Brain pericyte (primary cell): ENCODE measurements at regions not wholly inside any gene's neighbourhood (a gene's known extent, or its start where the extent isn't known, plus 50 kb on each side); places are given as distances from the start of the nearest gene placed in this dataset.
"Not testable (repeated sequence)": the region's sequence is repeated elsewhere in the genome, so short reads cannot be mapped to it uniquely, and the experiment has no call there.

ENCODE experiments used
- DNase-seq: peaks from one replicate; pipeline ENCODE4 v3.0.0-alpha.2; 2012; ENCODE audit warnings: low read depth, low spot score

DNA sequence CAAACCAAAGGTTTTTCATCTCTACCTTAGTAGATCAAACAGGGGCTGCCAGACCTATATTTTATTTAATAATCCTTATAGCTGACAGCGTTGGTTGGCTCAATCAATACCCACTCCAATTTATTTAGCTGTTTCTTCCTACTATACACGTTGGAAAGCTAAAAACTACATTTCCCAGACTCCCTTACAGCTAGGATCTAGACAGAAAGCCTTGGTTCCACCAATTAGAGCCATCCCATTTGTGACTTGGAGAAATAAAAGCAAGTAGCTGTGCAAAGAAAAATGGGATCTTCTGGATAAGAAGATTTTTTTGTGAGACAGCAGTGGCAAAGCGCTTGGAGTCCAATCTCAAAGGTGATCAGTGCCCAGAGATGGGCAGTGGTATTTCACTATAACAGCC lies 331.3 kb upstream of the MEIS1 start:
- no peak for DNase-seq

GRCh38 chr2:66101206-66101605 lies 333.7 kb upstream of the MEIS1 start:
- no peak for DNase-seq

GRCh38 chr2:66095820-66096345 lies 339.0 kb upstream of the MEIS1 start:
- DNase-seq, result no peak

GRCh38 chr2:66094689-66095088 lies 340.2 kb upstream of the MEIS1 start:
- DNase-seq, result not testable (repeated sequence)

DNA sequence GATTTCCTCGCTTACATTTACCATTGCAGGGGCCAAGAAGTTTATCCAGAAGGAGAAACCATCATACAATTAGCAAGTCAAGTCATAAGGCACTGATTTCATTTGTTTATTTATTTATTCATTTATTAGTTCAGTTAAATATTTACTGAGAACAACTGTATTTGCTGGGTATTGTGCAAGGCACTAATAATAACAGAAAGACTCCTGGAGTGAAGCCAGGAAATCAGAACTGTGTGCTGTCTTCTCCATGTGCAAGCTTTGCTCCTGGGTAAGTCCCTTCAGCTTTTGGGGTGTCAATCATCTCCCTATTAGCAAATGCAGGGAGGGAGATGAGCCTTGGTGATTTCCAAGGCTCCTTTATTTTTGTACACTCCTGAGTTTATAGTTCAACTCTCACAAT lies 341.6 kb upstream of the MEIS1 start:
- no peak for DNase-seq

DNA sequence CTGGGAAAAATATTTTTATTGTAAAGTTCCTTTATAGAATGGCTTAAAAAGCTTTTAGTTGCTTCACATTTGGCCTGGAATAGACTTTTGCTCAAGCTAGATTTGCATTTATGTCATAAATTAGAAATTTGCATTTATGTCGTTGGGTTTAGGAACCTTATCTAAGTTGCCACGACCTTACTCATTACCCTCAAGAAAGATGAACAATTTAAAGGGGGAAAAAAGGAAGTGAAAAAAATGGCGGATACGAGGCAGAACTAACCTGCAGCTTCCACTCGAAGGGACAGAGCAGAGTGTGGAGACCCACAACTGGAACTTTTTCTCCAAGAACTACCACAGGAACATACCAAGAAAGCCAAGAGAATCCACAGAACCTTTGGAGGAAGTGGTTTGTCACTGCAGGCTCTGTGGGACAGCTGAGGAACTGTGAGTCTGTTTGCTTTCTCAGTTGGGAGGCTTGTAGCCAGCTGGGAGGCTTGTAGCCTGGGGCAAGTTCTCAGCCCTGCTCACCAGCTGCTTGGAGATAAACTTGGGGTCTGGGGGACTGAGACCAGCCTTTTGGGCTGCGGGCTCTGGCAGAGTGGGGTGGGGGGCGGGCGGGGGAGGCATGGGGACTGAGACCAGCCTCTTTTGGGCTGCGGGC lies 349.9 kb upstream of the MEIS1 start:
- DNase-seq, result no peak

GRCh38 chr2:66082581-66082980 lies 352.3 kb upstream of the MEIS1 start:
- no peak for DNase-seq

DNA sequence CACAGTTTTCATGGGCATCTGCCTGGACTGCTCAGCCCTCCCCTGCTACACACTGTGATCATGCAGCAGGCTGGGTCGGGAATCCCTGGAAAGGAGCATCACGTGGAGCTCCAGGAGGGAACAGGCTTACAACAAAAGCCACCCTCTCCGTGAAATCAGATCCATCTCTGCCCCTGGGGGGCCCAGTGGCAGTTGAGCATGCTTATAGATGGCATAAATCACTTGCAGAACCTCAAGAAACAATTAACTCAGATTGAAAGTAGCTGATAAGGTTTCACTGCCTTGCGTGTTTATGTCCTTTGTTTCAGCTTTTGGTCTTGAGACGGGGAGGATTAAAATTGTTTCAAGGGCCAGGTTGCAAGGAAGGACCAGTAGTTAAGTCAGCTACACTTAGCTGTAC lies 354.8 kb upstream of the MEIS1 start:
- DNase-seq, result no peak

DNA sequence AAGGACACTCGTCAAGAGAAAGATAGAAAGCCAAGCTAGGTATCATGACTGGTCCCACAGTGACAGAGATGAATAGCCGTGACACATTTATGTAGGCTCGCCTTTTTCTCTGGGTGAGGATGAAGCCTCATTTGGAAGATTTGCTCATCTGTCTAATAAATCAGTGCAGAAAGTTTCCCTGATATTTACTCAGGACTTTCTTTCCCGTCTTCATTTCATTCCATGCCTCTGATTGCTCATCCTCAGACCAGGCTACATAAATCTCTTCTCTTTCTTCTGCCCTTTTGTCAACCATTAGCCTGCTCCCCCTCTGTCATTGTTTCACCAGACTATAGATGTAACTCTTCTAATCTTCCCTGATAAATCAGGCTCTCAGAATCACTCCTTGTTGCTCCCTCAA lies 361.8 kb upstream of the MEIS1 start:
- no peak for DNase-seq

- DNase-seq, result no peak
Measured at GRCh38 chr2:66070721-66071602, 364.0 kb upstream of the MEIS1 start.

GRCh38 chr2:66069937-66070720 lies 364.8 kb upstream of the MEIS1 start:
- DNase-seq, result no peak

DNA sequence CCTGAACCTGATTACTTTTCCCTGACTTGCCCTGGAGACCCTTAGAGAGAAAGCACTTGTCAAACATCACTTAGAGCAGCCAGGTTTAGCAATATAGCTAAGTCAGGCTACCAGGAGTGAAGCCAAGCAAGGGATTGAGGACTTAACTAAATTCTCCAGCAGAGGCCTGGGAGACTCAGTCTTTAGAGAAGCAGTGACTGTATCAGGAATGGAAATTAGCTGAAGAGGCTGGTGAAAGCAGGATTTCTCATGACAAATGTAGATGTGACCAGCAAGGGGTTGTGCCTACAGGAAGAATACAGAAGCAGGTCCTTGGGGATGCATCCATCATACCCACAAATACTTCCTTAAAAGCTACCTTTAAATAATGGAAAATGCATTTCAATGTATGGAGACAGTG lies 368.9 kb upstream of the MEIS1 start:
- no peak for DNase-seq

GRCh38 chr2:66059332-66059731 lies 375.6 kb upstream of the MEIS1 start:
- DNase-seq, result no peak

GRCh38 chr2:66058675-66059074 lies 376.2 kb upstream of the MEIS1 start:
- no peak for DNase-seq

- no peak for DNase-seq
Measured at GRCh38 chr2:66057844-66058243, 377.1 kb upstream of the MEIS1 start.

DNA sequence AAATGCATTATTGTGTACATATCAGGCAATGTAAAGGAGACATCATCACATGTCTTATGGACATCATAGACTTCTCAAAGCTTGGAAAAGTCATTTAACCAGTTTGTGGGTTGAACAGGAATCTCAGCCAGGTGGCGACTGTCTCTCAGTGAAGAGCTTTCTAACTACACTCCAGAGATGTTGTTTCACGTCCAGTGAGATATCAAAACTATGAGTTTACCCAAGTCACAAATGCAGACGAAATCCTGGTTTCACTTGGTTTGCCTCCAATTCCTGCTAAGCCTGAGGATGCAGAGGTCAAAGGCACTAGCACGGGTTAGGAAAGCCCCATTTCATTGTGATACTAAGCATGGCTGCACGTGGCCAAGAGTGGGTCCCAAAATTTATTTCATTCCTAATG lies 384.5 kb upstream of the MEIS1 start:
- DNase-seq, result no peak

- DNase-seq, result no peak
Measured at GRCh38 chr2:66048667-66049066, 386.3 kb upstream of the MEIS1 start.

GRCh38 chr2:66041902-66042657 lies 392.8 kb upstream of the MEIS1 start:
- DNase-seq, result no peak

DNA sequence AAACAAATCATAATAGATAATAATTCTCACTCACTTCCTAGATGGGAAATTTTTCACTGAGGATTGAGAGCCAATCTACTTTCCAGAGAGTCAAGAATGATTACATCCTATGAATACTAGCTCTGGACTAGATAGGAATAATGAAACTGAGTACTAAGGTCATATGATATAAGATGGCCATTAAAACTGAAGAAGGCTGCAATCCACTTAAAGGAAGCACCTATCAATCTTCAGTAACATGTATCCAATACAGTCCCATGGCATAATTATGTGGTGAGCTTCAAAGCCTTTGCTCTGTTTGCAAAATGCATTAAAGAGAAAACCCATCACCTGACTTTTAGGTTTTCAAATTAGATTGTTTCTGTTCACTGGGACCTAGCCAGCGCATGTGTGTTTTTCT lies 398.0 kb upstream of the MEIS1 start:
- DNase-seq, result no peak

- no peak for DNase-seq
Measured at GRCh38 chr2:66034467-66034866, 400.5 kb upstream of the MEIS1 start.

- DNase-seq, result no peak
Measured at GRCh38 chr2:66032226-66032775, 402.6 kb upstream of the MEIS1 start.
